ENCODE measurements at regions not wholly inside any gene's neighbourhood (a gene's known extent, or its start where the extent isn't known, plus 50 kb on each side); places are given as distances from the start of the nearest gene placed in this dataset.

GRCh38 chr5:116703941-116704340 lies 129.3 kb upstream of the SEMA6A start:
- in situ Hi-C loops (cut with HindIII; ENCODE audit: low sequenced_read_pairs): no loop called here

GRCh38 chr5:116703328-116703727 lies 128.7 kb upstream of the SEMA6A start:
- in situ Hi-C loops (cut with HindIII; ENCODE audit: low sequenced_read_pairs): no loop called here

- in situ Hi-C loops (cut with HindIII; ENCODE audit: low sequenced_read_pairs): no loop called here
Observed at GRCh38 chr5:116702776-116703175, 128.2 kb upstream of the SEMA6A start.

DNA sequence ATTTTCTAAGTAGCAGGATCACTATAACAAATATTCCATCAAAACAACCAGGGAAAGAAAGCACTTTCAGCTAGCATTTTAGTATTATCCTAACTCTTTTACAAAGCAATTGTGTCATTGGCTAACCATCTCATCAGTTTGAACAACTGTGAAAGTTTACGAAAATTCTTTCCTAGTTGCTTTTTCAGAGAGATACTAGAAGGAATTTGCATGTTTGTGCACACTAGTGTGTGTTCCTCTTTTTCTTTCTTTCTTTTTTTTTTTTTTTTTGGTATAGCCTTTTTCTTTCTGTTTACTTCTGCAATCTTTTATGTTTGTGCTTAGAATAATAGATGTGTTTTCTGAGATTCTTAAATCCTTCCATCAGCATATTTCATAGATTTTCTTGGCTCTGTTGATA lies 124.7 kb upstream of the SEMA6A start:
- in situ Hi-C loops (cut with HindIII; ENCODE audit: low sequenced_read_pairs): no loop called here

- in situ Hi-C loops (cut with HindIII; ENCODE audit: low sequenced_read_pairs): no loop called here
Observed at GRCh38 chr5:116696366-116696765, 121.7 kb upstream of the SEMA6A start.

DNA sequence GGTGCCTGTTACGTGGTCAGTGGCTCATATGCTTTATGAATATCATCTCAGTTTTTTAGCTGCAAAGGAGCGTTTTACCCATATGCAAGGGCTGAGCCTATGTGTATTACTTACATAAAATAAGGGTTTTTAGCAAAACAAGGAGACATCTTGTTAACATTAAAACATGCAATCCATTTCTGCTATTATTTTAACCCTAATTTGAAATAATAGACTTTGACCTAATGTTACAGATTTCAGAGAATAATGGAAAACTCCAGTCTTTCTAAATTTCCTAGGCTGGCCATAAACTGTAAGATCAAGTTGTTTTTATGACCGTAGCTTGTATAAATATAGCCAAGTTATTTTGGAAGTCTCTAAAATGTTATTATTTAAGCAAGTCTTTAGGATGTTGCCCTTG lies 121.1 kb upstream of the SEMA6A start:
- in situ Hi-C loops (cut with HindIII; ENCODE audit: low sequenced_read_pairs): no loop called here

DNA sequence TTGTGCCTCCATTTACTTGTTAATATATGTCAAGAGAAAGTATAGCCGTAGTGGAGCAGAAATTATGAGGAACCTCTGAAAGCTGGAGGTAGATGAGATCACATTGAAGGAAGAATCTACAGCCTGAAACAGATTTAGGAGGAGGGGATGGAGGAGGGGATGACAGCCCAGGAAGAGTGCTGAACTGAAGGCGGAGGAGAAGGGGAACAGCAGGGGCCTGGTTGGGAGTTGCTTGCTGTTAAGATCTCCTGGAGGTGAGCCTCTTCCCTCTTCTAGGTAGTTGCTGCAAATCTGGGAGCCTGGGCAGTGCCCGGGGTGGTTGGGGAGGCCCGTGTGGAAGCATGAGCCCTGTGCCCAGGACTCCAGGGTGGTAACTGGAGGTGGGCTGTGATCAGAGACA lies 111.8 kb upstream of the SEMA6A start:
- in situ Hi-C loops (cut with HindIII; ENCODE audit: low sequenced_read_pairs): no loop called here

DNA sequence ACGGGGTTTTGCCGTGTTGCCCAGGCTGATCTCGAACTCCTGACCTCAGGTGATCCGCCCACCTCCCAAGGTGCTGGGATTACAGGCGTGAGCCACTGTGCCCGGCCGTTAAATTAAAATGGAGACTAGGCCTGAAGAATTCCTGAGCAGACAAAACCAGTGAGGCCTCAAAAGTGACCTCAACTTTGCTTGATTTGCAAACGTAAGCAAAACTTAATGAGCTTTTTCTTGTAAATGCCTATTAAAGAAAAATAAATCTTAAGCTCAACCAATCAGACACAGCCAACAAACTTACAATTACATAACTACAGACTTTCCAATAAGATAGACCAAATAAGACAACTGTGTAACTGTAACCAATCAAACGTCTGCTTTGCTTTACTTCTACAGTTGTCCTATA lies 111.3 kb upstream of the SEMA6A start:
- in situ Hi-C loops (cut with HindIII; ENCODE audit: low sequenced_read_pairs): no loop called here

DNA sequence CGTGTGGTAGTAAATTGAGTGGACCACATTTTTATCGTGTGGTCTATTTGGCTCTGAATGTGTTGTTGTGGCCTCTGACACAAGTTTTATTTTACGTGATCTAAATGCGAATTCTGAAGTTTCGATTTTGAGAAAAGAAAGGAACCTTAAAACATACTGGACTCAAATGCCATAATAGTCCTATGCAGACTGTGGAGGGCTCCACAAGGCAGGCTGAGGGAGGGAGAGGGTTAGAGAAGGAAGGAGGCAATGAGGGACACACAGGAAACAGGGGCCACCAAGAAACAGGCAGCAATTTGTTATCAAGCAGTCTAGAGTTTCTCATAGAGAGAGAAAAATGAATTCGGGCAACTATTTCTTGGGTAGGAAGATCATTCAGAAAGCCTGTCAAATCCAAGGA lies 110.4 kb upstream of the SEMA6A start:
- in situ Hi-C loops (cut with HindIII; ENCODE audit: low sequenced_read_pairs): no loop called here

GRCh38 chr5:116681334-116682013 lies 106.9 kb upstream of the SEMA6A start:
- in situ Hi-C loops (cut with HindIII; ENCODE audit: low sequenced_read_pairs): no loop called here

DNA sequence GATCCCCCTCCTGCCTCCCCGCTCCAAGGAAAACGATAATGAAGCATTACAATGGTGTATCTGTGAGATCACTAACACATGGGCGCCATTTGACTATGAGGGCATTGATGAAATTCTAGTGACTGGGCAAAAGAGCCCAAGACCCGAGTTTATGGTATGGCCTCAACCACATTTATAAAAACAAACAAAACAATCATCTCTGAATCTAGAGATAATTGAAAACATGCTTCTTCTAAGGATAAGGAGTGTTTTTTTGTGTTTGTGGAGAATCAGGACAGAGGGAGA lies 100.9 kb upstream of the SEMA6A start:
- in situ Hi-C loops (cut with HindIII; ENCODE audit: low sequenced_read_pairs): no loop called here

GRCh38 chr5:116674881-116675625 lies 100.4 kb upstream of the SEMA6A start:
- in situ Hi-C loops (cut with HindIII; ENCODE audit: low sequenced_read_pairs): no loop called here

- in situ Hi-C loops (cut with HindIII; ENCODE audit: low sequenced_read_pairs): no loop called here
Observed at GRCh38 chr5:116673453-116673852, 98.8 kb upstream of the SEMA6A start.

- in situ Hi-C loops (cut with HindIII; ENCODE audit: low sequenced_read_pairs): no loop called here
Observed at GRCh38 chr5:116672203-116672602, 97.6 kb upstream of the SEMA6A start.

DNA sequence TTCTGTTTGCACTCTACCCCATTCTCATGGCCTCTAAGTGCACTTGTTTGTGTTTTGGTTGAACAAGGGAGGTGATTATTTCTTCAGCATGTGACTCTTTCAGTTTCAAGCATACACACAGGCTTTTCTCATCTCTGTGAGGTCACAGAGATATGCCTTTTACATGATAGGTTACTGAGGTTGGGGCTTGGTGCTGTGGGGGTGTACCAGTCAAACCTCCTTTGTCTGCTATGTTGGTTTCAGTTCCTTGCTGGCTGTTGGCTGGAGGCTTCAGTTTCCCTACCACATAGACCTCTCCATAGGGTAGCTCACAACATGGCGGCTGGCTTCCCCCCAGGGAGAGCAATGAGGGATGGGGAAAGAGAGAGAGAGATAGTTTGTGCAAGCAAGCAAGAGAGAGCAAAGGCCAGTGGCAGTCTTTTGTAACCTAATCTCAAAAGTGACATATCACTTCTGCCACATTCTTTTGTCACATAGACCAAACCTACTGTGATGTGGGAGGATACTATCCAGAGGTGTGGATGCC lies 96.7 kb upstream of the SEMA6A start:
- in situ Hi-C loops (cut with HindIII; ENCODE audit: low sequenced_read_pairs): no loop called here

DNA sequence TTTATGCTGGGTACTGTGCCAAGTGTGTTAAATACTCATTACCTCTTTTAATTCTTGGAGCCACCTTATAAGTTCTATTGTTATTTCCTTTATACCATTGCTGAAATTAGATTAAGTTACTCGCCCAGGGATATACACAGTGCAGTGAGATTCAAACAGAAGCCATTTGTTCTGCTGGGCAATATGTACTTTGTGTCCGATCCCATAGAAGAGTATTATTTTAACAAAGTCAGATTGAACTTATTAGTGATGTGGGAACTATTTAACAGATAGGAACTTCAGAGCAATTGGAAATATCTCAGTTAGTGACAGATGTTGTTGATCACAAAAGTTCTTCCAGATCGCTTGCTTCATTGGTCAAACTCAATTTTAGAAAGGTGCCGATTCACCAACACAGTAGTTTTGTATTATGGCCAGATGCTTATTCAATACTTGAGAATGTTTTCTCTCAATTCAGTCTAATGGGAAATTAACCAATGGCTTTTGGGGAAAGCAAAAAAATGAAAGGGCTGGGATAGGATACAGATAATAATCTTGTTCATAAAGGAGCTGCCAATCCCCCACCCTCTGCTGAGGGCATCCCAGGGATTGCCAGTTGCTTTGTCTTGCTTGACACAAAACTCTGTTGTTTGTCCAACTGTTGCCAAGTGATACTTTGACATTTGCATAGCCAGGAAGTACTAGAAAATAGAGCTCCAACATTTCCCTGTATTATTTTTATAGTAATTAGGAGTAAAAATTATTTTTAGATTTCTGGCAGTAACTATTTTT lies 94.8 kb upstream of the SEMA6A start:
- in situ Hi-C loops (cut with HindIII; ENCODE audit: low sequenced_read_pairs): no loop called here

DNA sequence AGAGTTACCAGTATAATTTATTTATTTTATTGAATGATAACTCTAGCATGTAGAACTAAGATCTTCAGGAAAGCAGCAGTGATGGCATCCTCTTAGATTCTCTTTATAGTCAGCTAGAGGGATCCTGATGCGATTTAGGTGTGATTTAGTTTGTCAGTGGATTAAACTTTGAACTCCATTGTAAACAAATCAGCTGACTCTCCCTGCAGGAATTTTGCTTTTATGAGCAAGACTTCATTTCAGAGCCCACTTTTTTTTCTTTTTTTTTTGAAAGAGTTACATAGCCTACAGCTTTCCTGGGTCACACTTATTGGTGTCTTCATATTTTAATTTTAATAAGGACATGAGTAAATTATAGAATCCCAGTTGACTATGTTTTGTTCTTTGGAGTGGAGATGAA lies 93.8 kb upstream of the SEMA6A start:
- in situ Hi-C loops (cut with HindIII; ENCODE audit: low sequenced_read_pairs): no loop called here

GRCh38 chr5:116666901-116667300 lies 92.3 kb upstream of the SEMA6A start:
- in situ Hi-C loops (cut with HindIII; ENCODE audit: low sequenced_read_pairs): no loop called here

GRCh38 chr5:116664988-116665387 lies 90.4 kb upstream of the SEMA6A start:
- in situ Hi-C loops (cut with HindIII; ENCODE audit: low sequenced_read_pairs): no loop called here

DNA sequence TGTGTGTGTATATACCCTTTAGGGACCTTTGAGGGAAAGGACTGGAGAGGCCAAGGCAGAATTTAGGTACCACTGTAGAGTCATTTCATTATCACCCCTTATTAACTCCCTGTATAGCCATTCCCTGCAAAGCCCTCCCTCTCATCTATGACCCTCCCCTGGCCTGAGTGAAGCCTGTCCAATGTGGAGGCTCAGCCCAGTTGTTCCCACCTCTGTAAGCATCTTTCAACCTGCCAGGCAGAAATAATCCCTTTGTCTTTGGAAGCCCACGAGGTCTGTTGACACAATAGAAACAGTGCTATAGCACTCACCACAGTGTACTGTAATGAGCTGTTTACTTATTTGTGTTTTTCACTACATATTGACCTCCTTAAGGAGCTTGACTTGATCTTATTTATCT lies 88.5 kb upstream of the SEMA6A start:
- in situ Hi-C loops (cut with HindIII; ENCODE audit: low sequenced_read_pairs): no loop called here

DNA sequence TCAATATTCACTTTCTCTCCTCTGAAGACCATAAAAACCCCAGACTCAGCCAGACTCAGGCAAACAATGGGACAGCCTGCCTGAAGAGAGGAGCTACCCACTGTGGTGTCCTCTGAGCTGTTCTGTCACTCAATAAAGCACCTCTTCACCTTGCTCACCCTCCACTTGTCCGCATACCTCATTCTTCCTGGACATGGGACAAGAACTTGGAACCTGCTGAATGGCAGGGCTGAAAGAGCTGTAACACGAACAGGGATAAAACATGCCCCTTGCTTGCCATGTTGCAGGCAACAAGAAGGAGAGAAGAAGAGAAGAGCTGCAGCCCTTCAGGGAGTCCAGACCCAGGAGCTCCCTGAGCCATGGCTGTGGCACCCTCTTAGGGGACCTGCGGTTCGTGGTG lies 86.8 kb upstream of the SEMA6A start:
- in situ Hi-C loops (cut with HindIII; ENCODE audit: low sequenced_read_pairs): no loop called here

GRCh38 chr5:116660929-116661328 lies 86.3 kb upstream of the SEMA6A start:
- in situ Hi-C loops (cut with HindIII; ENCODE audit: low sequenced_read_pairs): no loop called here

All from endothelial cell of hepatic sinusoid (primary cell).